Pons (tissue), 1 donor: ENCODE measurements at regions not wholly inside any gene's neighbourhood (a gene's known extent, or its start where the extent isn't known, plus 50 kb on each side); places are given as distances from the start of the nearest gene placed in this dataset.
"Not testable (repeated sequence)": the region's sequence is repeated elsewhere in the genome, so short reads cannot be mapped to it uniquely, and the experiment has no call there.

ENCODE experiments used
- DNase-seq: peaks from one replicate; pipeline ENCODE4 v3.0.0-alpha.2; 2016; ENCODE audit warnings: low spot score

DNA sequence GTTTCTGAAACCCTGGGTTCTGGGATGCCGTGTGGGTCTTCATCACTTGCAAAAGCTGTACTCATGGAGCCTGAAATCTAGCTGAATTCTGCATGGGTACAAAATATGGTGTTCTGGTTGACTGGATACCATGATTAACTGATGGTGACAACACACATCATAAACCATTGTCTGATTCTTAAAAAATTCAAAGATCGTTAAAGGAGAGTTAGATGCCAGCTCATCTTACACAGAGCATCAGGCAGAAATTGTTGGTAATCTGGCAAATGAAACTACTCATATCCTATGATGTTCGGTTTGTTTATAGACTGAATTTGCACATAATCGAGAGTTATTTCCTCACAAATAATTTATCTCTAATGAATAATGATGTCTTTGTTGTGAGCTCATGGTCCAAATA is 218.1 kb upstream of the PKN2 start:
- DNase-seq, result no peak

DNA sequence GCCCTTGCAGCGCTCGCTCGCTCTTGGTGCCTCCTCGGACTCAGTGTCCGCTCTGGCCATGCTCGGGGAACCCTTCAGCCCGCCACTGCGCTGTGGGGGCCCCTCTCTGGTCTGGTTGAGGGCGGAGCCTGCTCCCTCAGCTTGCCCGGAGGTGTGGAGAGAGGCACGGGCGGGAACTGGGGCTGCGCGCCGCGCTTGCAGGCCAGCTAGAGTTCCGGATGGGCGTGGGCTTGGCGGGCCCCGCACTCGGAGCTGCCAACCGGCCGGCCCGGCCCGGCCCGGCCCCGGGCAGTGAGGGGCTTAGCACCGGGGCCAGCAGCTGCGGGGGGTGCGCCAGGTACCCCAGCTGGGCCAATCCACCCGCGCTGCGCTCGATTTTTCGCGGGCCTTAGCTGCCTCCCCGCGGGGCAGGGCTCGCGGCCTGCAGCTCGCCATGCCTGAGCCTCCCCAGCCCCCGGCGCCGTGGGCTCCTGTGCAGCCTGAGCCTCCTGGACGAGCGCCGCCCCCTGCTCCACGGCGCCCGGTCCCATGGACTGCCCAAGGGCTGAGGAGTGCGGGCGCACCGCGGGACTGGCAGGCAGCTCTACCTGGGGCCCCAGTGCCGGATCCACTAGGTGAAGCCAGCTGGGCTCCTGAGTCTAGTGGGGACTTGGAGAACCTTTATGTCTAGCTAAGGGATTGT is 217.0 kb upstream of the PKN2 start:
- DNase-seq, result no peak

- no peak for DNase-seq
These were observed 211.8 kb upstream of the PKN2 start for GRCh38 chr1:88472298-88472697.

GRCh38 chr1:88472714-88473113 is 211.4 kb upstream of the PKN2 start:
- no peak for DNase-seq

DNA sequence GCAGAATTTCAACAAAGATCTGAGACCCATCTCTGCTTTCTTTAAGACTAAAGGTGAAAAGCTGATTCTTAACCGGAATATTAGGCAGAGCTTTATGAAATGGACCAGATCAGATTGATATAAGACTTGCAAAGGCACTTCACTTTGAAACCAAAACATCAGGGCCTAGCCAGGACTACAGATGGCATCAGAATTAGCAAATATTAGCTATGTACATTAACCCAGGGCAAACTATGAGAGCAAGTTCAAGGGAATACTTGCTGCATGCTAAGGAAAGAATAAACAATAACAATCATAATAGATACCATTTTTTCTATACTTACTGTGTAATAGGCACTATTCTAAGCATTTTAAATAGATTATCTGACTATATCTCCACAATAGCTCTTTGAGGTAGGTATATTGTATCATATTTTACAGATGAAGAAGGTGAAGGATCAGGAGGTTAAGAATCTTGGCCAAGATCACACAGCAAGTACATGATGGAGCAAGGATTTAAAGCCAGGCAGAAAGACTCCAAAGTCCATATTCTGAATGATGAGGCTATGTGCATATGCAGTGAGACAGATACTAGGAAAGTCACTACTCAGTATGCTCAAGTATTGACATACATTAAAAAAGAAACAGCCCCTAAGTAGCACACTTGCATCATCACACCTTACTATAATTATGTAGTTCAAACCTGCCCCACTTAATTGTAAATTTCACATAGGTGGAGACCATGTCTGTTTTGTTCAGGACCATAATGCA is 209.3 kb upstream of the PKN2 start:
- no peak for DNase-seq

DNA sequence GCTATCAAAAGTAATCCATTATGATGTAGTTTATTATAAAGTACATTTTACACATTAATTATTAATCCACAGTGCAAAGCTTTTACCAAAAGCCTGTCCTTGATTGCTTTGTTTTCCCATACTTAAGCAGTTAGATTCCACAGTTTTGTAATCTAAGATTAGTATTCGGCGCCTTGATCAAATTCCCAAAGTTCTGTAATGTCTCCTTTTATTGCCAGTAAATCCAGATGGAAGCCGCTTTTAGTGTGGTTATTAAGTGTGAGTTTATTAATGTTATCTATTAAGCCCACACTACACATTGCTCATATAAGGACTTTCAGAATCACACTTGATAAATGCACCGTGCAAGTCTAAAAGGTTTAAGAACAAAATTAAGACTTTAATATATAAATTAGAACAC is 199.2 kb upstream of the PKN2 start:
- DNase-seq, result no peak

DNA sequence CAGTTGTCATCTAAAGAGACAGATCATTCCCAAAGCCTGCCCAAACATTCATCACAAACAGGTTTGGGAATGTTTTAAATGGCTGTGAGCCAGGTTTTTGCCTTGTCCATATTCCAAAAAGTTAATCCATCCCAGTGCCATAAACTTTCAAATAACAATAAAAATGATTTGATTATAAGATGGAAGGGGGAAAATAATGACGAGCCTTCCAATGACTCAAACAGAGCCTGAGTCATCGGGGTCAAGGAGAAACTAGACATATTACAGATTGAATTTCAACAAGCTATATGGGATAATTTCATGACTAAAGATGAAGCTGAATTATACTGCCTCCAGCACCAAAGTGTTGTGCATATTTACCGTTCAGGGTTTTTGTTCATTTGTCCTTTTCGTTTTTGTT is 195.8 kb upstream of the PKN2 start:
- DNase-seq, result no peak

- no peak for DNase-seq
These were observed 193.4 kb upstream of the PKN2 start for GRCh38 chr1:88490676-88491075.

- DNase-seq, result no peak
These were observed 184.4 kb upstream of the PKN2 start for GRCh38 chr1:88499671-88500070.

- DNase-seq, result no peak
These were observed 181.2 kb upstream of the PKN2 start for GRCh38 chr1:88502886-88503285.

DNA sequence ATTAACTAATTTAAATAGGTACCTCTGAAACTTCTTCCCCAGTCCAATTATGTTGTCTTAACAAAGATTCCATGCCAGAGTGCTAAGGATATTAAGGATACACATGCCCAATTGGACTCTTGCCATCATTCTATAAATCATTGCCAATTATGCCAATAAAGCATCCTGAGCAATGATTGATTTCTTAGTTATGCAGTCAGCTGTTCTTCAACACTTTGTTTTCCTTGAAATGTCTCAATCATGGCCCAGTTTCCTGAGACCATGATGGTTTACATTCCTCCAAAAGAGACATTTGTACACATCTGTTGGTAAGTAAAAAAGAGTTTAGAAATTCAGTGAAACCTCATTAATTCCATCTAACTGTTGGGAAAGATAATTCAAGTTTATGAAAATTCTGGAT is 180.4 kb upstream of the PKN2 start:
- DNase-seq, result no peak

DNA sequence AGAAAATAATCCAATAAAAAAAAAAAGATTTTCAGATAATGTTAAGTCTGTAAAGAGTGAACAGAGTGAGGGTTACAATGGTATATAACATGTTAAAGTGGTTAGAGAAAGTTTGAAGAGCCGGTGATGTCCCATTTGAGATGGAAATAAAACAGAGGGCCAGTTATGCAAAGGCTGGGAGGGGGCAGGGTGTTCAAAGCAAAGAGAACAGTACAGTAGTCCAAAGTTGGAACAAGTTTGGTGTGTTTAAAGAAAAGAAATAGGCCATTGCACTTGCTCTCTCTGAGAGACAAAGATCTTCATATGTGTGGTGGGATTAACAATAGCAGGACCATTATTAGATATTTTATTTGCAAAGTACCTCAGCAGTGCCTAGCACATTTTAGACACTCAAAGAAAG is 179.5 kb upstream of the PKN2 start:
- no peak for DNase-seq

- DNase-seq, result no peak
These were observed 174.7 kb upstream of the PKN2 start for GRCh38 chr1:88509379-88509778.

GRCh38 chr1:88514544-88515060 is 169.5 kb upstream of the PKN2 start:
- DNase-seq, result no peak

DNA sequence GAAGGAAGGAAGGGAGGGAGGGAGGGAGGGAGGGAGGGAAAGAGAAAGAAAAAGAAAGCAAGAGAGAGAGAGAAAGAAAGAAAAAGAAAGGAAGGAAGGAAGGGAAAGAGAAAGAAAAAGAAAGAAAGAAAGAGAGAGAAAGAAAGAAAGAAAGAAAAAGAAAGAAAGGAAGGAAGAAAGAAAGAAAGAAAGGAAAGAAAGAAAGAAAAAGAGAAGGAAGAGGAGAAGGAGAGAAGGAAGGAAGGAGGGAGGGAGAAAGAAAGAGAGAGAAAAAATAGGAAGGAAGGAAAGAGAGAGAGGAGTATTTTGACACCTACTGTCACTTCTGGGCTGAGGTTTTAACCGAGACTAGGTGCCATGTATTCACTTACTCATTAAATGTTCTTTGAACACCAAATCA is 166.6 kb upstream of the PKN2 start:
- not testable (repeated sequence) for DNase-seq

DNA sequence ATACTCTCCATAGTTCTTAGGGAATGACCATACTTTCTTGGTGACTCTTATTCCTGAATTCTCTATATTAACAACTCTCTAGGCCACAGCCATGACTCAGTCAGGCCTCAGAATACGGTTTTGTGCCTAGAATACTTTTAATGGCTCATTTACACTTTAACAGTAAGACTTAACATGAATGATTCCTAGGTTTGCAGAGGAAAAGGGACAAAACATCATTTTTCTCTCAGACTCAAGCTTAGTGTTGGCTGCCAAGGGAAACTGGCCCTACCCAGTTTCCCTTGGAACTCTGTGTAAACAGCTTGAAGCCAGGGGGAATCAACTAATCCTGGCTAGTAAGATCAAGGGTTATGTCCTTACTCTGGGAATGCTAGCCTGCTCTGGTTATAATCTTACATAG is 164.9 kb upstream of the PKN2 start:
- peak; percentile 7 for DNase-seq

DNA sequence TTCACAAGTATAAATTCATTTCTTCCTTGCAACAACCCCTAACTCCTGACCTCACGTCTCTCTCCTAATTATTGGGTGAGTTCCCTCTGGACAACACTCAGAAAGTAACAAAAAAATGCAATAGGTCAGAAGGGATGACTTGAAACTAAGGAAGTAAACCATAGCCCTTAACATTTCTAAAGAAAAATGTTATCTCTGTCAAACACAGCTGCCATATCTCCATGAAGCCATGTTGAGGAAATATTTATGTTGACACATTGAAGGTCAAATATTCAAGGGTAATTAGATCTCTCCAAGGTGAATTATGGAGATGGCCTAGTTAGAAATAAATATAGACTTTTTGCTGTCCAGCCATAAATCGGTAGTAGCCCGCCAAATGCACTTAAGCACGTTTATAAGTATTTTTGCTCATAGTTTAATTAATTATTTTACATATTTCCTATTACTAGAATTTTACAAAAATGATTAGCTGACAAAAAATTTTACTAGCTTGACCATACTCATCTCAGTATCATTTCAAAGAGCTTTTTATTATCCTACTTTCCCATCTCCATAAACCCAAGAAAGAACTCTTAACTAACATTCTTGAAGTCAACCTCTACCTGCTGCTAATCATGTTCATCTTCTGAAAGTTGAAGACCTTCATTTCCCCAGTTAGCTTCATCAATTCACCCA is 160.1 kb upstream of the PKN2 start:
- no peak for DNase-seq

DNA sequence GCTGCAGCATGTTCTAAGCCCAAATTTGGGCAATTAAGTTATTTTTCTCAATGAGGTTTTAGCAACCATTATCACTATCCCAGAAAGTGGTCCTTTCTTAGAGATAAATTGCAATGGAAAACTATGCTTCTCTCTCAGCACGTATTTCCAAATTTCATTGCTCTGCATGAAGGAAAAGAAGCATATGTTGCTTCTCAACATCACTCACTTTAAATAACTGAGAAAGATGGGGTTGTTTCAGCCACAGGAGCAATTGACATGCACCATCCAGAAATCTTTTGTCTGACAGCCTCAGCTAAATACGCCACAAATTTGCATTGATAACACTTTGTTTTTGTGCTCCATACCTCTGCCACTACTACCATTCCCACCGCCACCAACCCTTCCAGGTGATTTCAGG is 157.6 kb upstream of the PKN2 start:
- no peak for DNase-seq

DNA sequence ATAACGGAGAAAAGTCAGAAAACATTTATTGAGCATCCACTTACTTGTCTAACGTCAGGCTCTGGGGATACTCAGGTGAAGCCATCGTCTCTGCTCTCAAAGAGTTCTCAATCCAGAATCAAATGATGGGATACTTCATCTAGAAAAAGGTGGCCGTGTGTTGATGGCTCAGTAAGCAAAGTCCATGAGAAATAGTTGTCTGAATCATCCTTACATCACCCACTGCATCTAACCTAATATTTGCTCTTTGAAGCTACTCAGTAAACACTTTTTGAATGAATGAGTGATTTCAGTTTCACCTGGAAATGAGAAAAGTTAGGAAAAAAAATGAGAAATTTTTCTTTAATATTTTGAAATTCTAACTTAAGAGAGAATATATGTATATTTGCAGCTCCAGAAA is 155.3 kb upstream of the PKN2 start:
- no peak for DNase-seq

- no peak for DNase-seq
These were observed 154.5 kb upstream of the PKN2 start for GRCh38 chr1:88529581-88529980.

DNA sequence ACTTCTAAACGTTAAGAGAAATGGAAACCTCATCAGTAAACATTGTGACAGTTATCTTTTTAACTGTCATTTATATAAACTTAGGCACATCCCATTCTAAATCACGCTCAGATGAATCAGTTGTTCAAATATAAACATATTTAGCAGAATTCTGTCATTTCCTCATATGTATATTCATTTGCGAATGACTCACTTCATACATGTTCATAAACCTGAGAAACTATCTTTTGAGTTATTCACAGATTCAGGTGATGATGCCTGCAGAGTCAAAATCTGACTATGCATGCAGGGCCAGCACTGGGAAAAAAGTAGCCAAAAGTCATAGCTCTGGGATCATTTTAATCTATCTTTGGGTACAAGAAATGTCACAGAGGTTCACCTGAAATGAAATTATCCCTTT is 153.8 kb upstream of the PKN2 start:
- no peak for DNase-seq

DNA sequence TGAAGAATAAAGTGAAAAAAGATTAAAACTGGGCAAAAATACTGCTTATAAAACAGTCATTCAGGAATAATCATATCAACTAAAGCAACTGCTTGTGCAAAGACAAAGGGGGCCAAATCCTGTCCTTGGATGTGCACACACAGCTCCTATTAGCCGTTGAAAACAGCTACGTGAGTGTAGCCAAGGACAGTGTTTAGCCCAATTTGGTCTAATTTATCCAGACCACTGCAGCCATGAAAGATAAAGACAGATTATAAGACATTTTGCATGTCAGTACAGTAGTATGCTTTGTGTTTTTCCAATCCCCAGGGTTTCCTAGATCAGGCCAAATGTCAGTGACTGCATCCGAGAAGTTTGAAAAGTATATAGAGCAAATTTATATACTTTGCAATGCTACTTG is 146.3 kb upstream of the PKN2 start:
- DNase-seq, result no peak

GRCh38 chr1:88538222-88538899 is 145.7 kb upstream of the PKN2 start:
- no peak for DNase-seq
